OCI-LY7 (cell line): ENCODE measurements at regions not wholly inside any gene's neighbourhood (a gene's known extent, or its start where the extent isn't known, plus 50 kb on each side); places are given as distances from the start of the nearest gene placed in this dataset.

Source experiments
- BruUV-seq: library from RNA; stranded (reverse); fragments of 400-500 nt; replicated peaks from 2 replicates; lab custom pipeline; 2021; lab: Mats Ljungman, UMichigan
- CTCF ChIA-PET: fragments of 300-600 bp; sonication (Branson Sonifier 250); formaldehyde crosslinking; loops from one replicate; lab custom pipeline; 2022; ENCODE audit warnings: antibody characterized with exemption; ENCODE audit not compliant: unreplicated experiment; lab: Charles Lee
- POLR2A ChIA-PET: fragments of 300-600 bp; sonication (Branson Sonifier 250); formaldehyde crosslinking; loops from one replicate; lab custom pipeline; 2022; ENCODE audit warnings: antibody characterized with exemption; lab: Charles Lee
- DNase-seq: peaks from one replicate; pipeline ENCODE4 v3.0.0-alpha.2; 2015; ENCODE audit warnings: low spot score
- H2AFZ ChIP-seq: fragments of 200-600 bp; sonication (generic), shearing (Covaris generic); 2 replicates; pipeline ENCODE4 v1.6.1; 2014; ENCODE audit warnings: mild to moderate bottlenecking, antibody characterized with exemption, low read length, moderate library complexity
- H3K27ac ChIP-seq: fragments of 200-600 bp; sonication (generic); 2 replicates; pipeline ENCODE4 v1.5.1; 2014; ENCODE audit warnings: mixed run types, low read depth, mild to moderate bottlenecking, moderate library complexity, low read length, inconsistent platforms; ENCODE audit not compliant: poor library complexity, severe bottlenecking
- H3K36me3 ChIP-seq: fragments of 200-600 bp; sonication (generic); 2 replicates; pipeline ENCODE4 v1.6.1; 2014; ENCODE audit warnings: mild to moderate bottlenecking, antibody characterized with exemption, low read length, moderate library complexity, mixed read lengths; ENCODE audit not compliant: insufficient read depth
- H3K4me1 ChIP-seq: fragments of 200-600 bp; sonication (generic); 2 replicates; pipeline ENCODE4 v1.5.1; 2014; ENCODE audit warnings: mild to moderate bottlenecking, low read length; ENCODE audit not compliant: insufficient read depth, poor library complexity, severe bottlenecking
- H3K4me2 ChIP-seq: fragments of 200-600 bp; sonication (generic); 2 replicates; pipeline ENCODE4 v1.6.1; 2014; ENCODE audit warnings: mild to moderate bottlenecking, low read length
- H3K4me3 ChIP-seq: fragments of 200-600 bp; sonication (generic); 2 replicates; pipeline ENCODE4 v1.5.1; 2014; ENCODE audit warnings: mild to moderate bottlenecking, low read depth, low read length; ENCODE audit not compliant: poor library complexity, severe bottlenecking
- H3K79me2 ChIP-seq: fragments of 200-600 bp; sonication (generic); 2 replicates; pipeline ENCODE4 v1.6.1; 2016; ENCODE audit warnings: low read depth, mild to moderate bottlenecking, low read length, moderate library complexity, mixed read lengths; ENCODE audit not compliant: insufficient read depth
- H3K9me2 ChIP-seq: fragments of 200-600 bp; sonication (generic); 2 replicates; pipeline ENCODE4 v1.6.1; 2016; ENCODE audit warnings: mild to moderate bottlenecking, low read length, mixed read lengths; ENCODE audit not compliant: insufficient read depth
- H3K9me3 ChIP-seq: fragments of 200-600 bp; sonication (generic); 2 replicates; pipeline ENCODE4 v1.6.1; 2014; ENCODE audit warnings: mild to moderate bottlenecking, mixed run types, low read length, mixed read lengths
- H4K20me1 ChIP-seq: fragments of 200-600 bp; sonication (generic); 2 replicates; pipeline ENCODE4 v1.6.1; 2014; ENCODE audit warnings: mild to moderate bottlenecking, antibody characterized with exemption, low read length, moderate library complexity, mixed read lengths; ENCODE audit not compliant: insufficient read depth
- CTCF ChIP-seq: fragments of 200-600 bp; sonication (generic); conservative IDR thresholded peaks from 2 replicates; pipeline ENCODE4 v1.5.1; 2014; ENCODE audit warnings: mild to moderate bottlenecking, antibody characterized with exemption, low read length, moderate library complexity, mixed read lengths
- EZH2phosphoT487 ChIP-seq: fragments of 200-600 bp; sonication (generic); IDR thresholded peaks from 2 replicates; pipeline ENCODE4 v1.6.1; 2018; ENCODE audit warnings: low read depth, borderline replicate concordance, mild to moderate bottlenecking, mixed run types, antibody characterized with exemption, low read length, moderate library complexity, mixed read lengths
- intact Hi-C: fragments of 100-400 bp; cut with micrococcal nuclease; formaldehyde crosslinking; loops from one replicate; pipeline ENCODE4 v1.10.0; 2022; ENCODE audit not compliant: unreplicated experiment

- TF ChIP-seq CTCF (no peak), EZH2phosphoT487 (no peak)
- Histone ChIP-seq H2AFZ (no peak overlapping the region), H3K36me3 (no peaks in the 10 kb centered on the region), H3K27ac (no peak overlapping the region), H3K9me3 (no peaks in the 10 kb centered on the region), H3K79me2 (no peaks in the 10 kb centered on the region), H3K4me1 (no peaks in the 10 kb centered on the region), H3K4me3 (no peak overlapping the region), H4K20me1 (no peaks in the 10 kb centered on the region), H3K9me2 (no peaks in the 10 kb centered on the region), H3K4me2 (no peak overlapping the region)
- ChIA-PET POLR2A (no interaction called here), CTCF (no interaction called here)
- intact Hi-C loops: no loop called here
- no TSS peak for BruUV-seq
- DNase-seq: no peak
These were observed 145.8 kb upstream of the ARHGAP20 start for GRCh38 chr11:110857892-110858546.

GRCh38 chr11:110856996-110857812 lies 145.0 kb upstream of the ARHGAP20 start:
- intact Hi-C loops: no loop called here
- no peak overlapping the region for H3K4me2 ChIP-seq

More at GRCh38 chr11:110856996-110857812, 145.0 kb upstream of the ARHGAP20 start:
- H2AFZ ChIP-seq: no peak overlapping the region
- no peak for DNase-seq
- POLR2A ChIA-PET: no interaction called here
- no TSS peak for BruUV-seq
- no peaks in the 10 kb centered on the region for H3K36me3 ChIP-seq
- H3K27ac ChIP-seq: no peak overlapping the region
- no peak for TF ChIP-seq EZH2phosphoT487
- TF ChIP-seq CTCF: no peak
- CTCF ChIA-PET: no interaction called here
- no peaks in the 10 kb centered on the region for H3K79me2 ChIP-seq
- no peaks in the 10 kb centered on the region for H3K4me1 ChIP-seq
- no peaks in the 10 kb centered on the region for H3K9me3 ChIP-seq
- H4K20me1 ChIP-seq: no peaks in the 10 kb centered on the region
- H3K4me3 ChIP-seq: no peak overlapping the region
- no peaks in the 10 kb centered on the region for H3K9me2 ChIP-seq
